Uterus (tissue), 3 donors: ENCODE measurements at regions not wholly inside any gene's neighbourhood (a gene's known extent, or its start where the extent isn't known, plus 50 kb on each side); places are given as distances from the start of the nearest gene placed in this dataset.

ENCODE experiments used
- DNase-seq, 2 donors: peaks; one replicate each; pipeline ENCODE4 v3.0.0-alpha.2; 2019 to 2020
- H3K27ac ChIP-seq, 2 donors: fragments of 200-600 bp; sonication (generic); 1 replicate in 1 of 2; 2 replicates in 1 of 2; pipeline ENCODE4 v1.5.1; 2016 to 2018
- H3K27me3 ChIP-seq, 2 donors: fragments of 200-600 bp; sonication (generic); one replicate each; pipeline ENCODE4 v1.5.1; 2018 to 2019; ENCODE audit warnings: control low read depth in 1 of 2
- H3K36me3 ChIP-seq, 2 donors: fragments of 200-600 bp; sonication (generic); one replicate each; pipeline ENCODE4 v1.5.1; 2019; ENCODE audit warnings: control low read depth in 1 of 2
- H3K4me1 ChIP-seq, 2 donors: fragments of 200-600 bp; sonication (generic); one replicate each; pipeline ENCODE4 v1.5.1; 2018 to 2019; ENCODE audit warnings: control low read depth in 1 of 2
- H3K4me3 ChIP-seq, 2 donors: fragments of 200-600 bp; sonication (generic); 1 replicate in 1 of 2; 2 replicates in 1 of 2; pipeline ENCODE4 v1.5.1; 2018 to 2019; ENCODE audit warnings: mild to moderate bottlenecking in 1 of 2
- H3K9me3 ChIP-seq, 2 donors: fragments of 200-600 bp; sonication (generic); one replicate each; pipeline ENCODE4 v1.5.1; 2019; ENCODE audit warnings: control low read depth in 1 of 2
- CTCF ChIP-seq, 4 experiments: fragments of 200-600 bp in 2 of 4; fragments of 450-650 bp in 2 of 4; sonication (generic) in 2 of 4; IDR thresholded peaks; one replicate each; pipeline ENCODE4 v1.5.1; 2016 to 2019; ENCODE audit warnings: antibody characterized with exemption in 4 of 4, mild to moderate bottlenecking in 2 of 4, moderate library complexity in 1 of 4
- POLR2A ChIP-seq, 2 donors: fragments of 450-650 bp; IDR thresholded peaks; one replicate each; pipeline ENCODE4 v1.6.1; 2016; ENCODE audit warnings: antibody characterized with exemption in 2 of 2, mild to moderate bottlenecking in 1 of 2, moderate library complexity in 1 of 2
- intact Hi-C: fragments of 100-400 bp; cut with DNase I; formaldehyde crosslinking; loops from one replicate; pipeline ENCODE4 v1.15.1; 2023; ENCODE audit warnings: low total_unique reads
- donor health status: DM: yes; HTN: yes; CAD: no.

- intact Hi-C loops, result no loop called here
- no peaks in the 10 kb centered on the region for H3K9me3 ChIP-seq
Measured at GRCh38 chr10:36057180-36057579, 415.1 kb upstream of the FZD8 start.

GRCh38 chr10:36053775-36054174 lies 411.7 kb upstream of the FZD8 start:
- Histone ChIP-seq H3K9me3 (no peaks in the 10 kb centered on the region), H3K27ac (no peak overlapping the region), H3K27me3 (no peaks in the 10 kb centered on the region), H3K4me3 (no peak overlapping the region), H3K36me3 (no peaks in the 10 kb centered on the region), H3K4me1 (no peaks in the 10 kb centered on the region)
- DNase-seq, result no peak
- TF ChIP-seq CTCF (IDR thresholded peaks at IDR 0.05) (no peak), POLR2A (IDR thresholded peaks at IDR 0.05) (no peak)
- intact Hi-C loops, result no loop called here

More at GRCh38 chr10:36057180-36057579, 415.1 kb upstream of the FZD8 start:
- no peaks in the 10 kb centered on the region for H3K27me3 ChIP-seq
- H3K4me3 ChIP-seq, result no peak overlapping the region
- H3K36me3 ChIP-seq, result no peaks in the 10 kb centered on the region
- H3K27ac ChIP-seq, result no peak overlapping the region
- no peaks in the 10 kb centered on the region for H3K4me1 ChIP-seq
- DNase-seq, result no peak
- TF ChIP-seq CTCF (IDR thresholded peaks at IDR 0.05), result no peak
- no peak for TF ChIP-seq POLR2A (IDR thresholded peaks at IDR 0.05)

- Histone ChIP-seq H3K9me3 (no peaks in the 10 kb centered on the region), H3K4me1 (no peaks in the 10 kb centered on the region), H3K4me3 (no peak overlapping the region), H3K36me3 (no peaks in the 10 kb centered on the region), H3K27me3 (no peaks in the 10 kb centered on the region), H3K27ac (no peak overlapping the region)
- DNase-seq, result no peak
- TF ChIP-seq CTCF (IDR thresholded peaks at IDR 0.05), result no peak
- TF ChIP-seq POLR2A (IDR thresholded peaks at IDR 0.05), result no peak
- intact Hi-C loops, result no loop called here
Measured at GRCh38 chr10:36053271-36053670, 411.2 kb upstream of the FZD8 start.

GRCh38 chr10:36051500-36051991 lies 409.4 kb upstream of the FZD8 start:
- Histone ChIP-seq H3K27ac (no peak overlapping the region), H3K27me3 (no peaks in the 10 kb centered on the region), H3K9me3 (no peaks in the 10 kb centered on the region), H3K4me3 (no peak overlapping the region), H3K4me1 (no peaks in the 10 kb centered on the region), H3K36me3 (no peaks in the 10 kb centered on the region)
- DNase-seq, result no peak
- TF ChIP-seq CTCF (IDR thresholded peaks at IDR 0.05) (no peak), POLR2A (IDR thresholded peaks at IDR 0.05) (no peak)
- intact Hi-C loops, result no loop called here

GRCh38 chr10:36050763-36051499 lies 408.8 kb upstream of the FZD8 start:
- Histone ChIP-seq H3K9me3 (no peaks in the 10 kb centered on the region), H3K4me1 (no peaks in the 10 kb centered on the region), H3K27me3 (no peaks in the 10 kb centered on the region), H3K36me3 (no peaks in the 10 kb centered on the region), H3K4me3 (no peak overlapping the region), H3K27ac (no peak overlapping the region)
- intact Hi-C loops, result no loop called here
- TF ChIP-seq POLR2A (IDR thresholded peaks at IDR 0.05) (no peak), CTCF (IDR thresholded peaks at IDR 0.05) (no peak)
- no peak for DNase-seq
